Medulla oblongata (tissue), 1 donor: ENCODE measurements at regions not wholly inside any gene's neighbourhood (a gene's known extent, or its start where the extent isn't known, plus 50 kb on each side); places are given as distances from the start of the nearest gene placed in this dataset.

Experiments
- DNase-seq: peaks from one replicate; pipeline ENCODE4 v3.0.0-alpha.2; 2015; ENCODE audit errors: extremely low spot score

DNA sequence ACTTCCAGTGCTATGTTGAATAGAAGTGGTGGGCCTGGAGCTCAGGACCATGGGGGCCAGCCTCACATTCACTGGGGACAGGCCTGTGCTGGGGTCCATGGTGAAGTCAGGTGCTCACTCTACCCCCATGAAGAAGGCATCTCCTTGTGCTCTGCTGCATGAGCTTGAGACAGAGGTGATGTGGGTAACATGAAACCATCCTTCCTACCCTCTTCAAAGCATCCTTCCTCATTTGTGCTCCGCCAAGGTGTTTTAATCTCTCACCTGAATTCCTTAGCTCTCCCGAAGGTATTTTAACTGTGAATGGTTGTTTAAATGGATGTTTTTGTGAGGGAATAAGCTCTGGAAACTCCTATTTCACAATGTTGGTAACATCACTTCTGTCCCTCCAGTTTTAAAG lies 209.6 kb upstream of the PCSK2 start:
- DNase-seq = no peak

GRCh38 chr20:17021481-17021880 lies 205.4 kb upstream of the PCSK2 start:
- no peak for DNase-seq

- DNase-seq = no peak
Observed at GRCh38 chr20:17023036-17023435, 203.8 kb upstream of the PCSK2 start.

DNA sequence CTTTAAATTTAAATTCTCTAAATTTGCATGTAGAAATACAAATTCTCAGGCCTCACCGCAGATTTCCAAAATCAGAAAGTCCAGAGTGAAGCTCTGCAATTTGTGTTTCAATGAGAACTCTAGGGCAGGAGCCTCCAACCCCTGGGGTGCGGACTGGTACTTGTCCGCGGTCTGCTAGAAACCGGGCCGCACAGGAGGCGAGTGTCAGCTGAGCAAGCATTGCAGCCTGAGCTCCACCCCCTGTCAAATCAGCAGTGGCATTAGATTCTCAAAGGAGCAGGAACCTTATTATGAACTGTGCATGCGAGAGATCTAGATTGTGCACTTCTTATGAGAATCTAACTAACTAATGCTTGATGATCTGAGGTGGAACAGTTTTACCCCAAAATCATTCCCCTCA lies 203.0 kb upstream of the PCSK2 start:
- DNase-seq = no peak

DNA sequence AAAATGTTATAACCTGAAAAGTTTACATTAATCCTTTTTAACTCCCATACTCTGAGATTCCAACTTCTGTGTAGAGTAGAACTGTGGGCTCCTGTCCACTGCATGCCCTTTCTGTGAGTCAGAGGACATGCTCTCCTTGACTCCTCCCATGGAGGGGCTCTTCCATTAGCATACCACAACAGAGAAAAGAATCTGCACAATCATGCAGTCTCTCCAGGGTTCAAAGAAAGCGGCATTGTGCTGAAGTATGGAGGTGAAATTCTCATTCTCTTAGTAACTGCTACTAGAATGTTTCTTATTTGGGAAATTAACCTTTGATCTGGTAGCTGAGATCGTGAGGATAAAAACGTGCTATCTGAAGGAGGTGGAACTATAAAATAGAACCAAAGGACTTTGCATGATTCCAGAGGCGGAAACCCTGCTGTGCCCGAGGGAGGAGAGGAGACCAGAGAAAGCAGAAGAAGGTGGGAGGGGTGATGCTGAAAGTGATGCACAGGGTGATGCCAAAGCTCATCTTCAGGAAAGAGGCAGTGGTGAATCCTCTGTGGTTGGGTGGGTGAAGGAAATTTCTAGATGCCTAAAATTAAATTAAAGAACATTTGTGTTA lies 202.2 kb upstream of the PCSK2 start:
- no peak for DNase-seq

DNA sequence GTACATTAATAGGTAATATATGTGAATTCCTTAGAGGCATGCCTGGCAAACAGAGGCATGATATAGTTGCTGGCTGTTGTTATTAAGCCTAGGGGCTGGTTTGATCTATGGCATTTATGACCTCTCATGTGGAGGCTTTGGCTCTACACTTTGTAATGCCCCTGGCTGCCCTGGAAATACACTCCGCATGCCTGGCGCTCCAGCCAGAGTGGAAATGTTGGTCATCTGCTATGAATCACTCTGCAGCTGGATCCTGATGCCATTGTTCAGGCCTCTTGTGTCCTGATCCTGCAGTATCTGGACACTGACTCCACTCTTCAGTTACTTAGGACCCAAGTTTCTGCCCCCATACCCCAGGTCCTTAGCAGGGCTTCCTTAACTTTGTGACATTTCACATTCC lies 200.5 kb upstream of the PCSK2 start:
- DNase-seq = no peak

- DNase-seq = no peak
Observed at GRCh38 chr20:17029698-17030097, 197.1 kb upstream of the PCSK2 start.

- no peak for DNase-seq
Observed at GRCh38 chr20:17036541-17036940, 190.3 kb upstream of the PCSK2 start.

DNA sequence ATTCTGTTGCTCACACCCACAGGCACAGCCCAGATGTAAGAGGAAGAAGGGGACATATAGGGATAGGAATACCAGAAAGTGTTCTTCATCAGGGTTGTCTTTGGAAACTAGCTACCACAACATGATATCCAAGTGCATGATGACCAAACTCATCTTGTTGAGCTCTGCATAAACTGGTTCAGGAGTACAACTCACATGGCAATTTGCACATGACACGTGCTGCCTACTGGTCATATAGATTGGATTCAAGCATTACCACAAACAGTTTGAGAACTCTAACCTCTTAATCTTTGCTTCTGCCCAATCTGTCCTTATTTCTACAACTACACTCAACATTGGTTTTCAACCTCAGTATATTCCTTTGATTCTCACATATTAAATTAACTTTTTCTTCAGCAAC lies 184.7 kb upstream of the PCSK2 start:
- no peak for DNase-seq

DNA sequence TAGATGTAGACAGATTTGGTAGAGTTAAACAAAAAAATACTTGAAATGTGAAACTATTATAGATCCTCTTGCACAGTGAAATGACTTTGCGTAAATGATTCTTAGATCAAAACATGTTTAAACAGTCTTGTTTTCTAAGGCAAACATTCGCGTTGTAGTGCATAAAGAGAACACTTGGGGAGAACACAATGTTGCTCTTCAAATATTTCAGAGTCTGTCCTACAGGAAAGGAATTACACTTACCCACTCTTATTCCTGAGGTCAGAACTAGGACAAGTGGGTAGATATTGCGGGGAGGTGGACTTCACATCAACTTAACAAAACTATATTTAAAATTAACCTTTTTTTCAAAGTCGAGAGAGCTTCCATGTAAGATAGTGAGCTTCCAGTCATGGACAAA lies 183.5 kb upstream of the PCSK2 start:
- DNase-seq = no peak

DNA sequence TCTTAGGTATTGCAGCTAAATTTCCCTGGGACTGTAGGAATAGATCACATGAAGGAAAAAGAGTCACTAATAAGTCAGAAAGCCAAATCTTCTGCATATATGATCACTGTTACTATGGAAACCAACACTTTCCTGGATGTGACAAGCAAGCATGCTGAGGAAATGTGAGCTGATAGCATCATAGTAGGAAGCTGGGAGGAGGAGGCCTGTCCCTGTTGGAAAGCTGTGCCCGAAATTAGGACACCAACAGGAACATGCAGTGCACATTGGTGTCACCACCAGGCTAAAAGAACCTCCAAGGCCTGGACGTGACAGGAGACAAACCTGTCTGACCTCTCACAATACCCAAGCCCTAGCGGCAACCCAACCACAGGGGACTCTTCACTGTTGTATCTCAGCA lies 181.9 kb upstream of the PCSK2 start:
- no peak for DNase-seq

DNA sequence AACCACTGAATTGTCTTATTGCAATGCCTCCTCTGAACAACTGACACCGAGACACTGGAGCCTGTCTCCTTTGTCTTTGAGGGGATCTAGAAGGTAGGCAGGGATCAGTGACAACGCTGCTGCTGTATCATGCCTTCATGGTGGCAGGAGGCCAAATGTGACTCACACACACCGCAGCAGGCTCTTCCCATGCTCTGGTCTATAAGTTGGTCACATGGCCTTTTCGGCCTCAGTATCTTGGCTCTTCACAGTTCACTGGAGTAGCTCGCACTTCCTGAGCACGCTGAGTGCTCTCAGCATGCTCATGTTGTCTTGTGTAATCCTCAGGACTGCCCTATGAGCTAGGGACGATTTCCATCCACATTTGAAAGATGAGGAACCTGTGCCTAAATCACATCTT lies 167.4 kb upstream of the PCSK2 start:
- DNase-seq = no peak

GRCh38 chr20:17061715-17062114 lies 165.1 kb upstream of the PCSK2 start:
- no peak for DNase-seq

GRCh38 chr20:17062712-17063111 lies 164.1 kb upstream of the PCSK2 start:
- DNase-seq = no peak

DNA sequence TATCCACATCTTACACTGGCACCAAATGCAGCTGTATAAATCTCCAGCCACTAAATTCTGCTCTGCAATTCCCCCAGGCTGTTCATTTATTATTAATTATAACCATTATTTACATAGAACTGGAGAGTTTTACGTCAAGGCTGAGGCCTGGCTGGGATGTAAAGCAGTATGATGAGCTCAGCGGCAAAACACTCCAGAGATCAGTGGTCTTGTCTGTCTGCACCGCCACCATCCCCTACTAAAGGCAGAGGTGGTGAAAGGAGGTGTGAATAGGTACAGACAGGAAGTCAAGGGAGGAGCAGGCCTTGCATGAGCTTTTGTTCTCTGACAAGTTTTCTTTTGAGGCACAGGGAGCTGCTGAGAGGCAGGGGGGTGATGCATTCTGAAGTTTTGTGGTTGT lies 159.9 kb upstream of the PCSK2 start:
- DNase-seq = no peak

- DNase-seq = no peak
Observed at GRCh38 chr20:17068084-17068711, 158.6 kb upstream of the PCSK2 start.

DNA sequence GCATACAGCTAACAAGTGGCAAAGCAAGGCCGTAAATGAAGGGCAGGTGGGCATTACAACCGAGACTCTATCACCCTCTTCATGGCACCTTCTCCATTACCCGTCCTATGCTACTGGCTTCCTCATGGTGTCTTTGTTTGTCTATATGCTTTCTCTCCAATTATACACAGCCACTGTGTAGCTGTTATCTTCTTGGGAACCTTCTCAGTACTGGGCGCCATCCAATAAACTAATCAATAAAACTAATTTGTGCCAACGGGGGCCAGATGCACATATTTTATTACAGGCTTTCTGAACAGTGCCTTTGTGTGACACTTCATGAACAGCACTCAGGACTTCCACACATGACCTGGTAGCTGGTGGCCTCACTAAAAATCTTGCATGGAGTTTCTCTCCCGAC lies 149.8 kb upstream of the PCSK2 start:
- DNase-seq = no peak

DNA sequence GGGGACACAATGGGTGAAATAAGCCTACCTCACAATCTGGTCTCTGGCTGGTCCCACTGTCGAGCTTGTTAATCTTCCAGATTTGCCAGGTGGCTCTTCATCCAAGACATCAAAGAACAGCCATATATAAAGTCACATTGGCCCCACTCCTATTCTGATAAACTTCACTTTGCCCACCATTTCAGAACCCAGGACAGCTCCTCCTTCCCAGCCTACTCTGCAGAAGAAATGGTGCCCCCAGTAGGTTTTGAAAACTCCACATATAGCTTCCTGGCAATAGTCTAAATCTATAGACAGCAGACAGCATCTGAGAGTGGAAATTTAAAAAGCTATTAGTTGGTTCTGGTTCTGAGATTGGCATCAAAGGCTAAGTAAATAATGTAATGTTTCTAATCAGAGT lies 143.1 kb upstream of the PCSK2 start:
- DNase-seq = no peak

- DNase-seq = no peak
Observed at GRCh38 chr20:17084909-17085308, 141.9 kb upstream of the PCSK2 start.

GRCh38 chr20:17093782-17094181 lies 133.1 kb upstream of the PCSK2 start:
- DNase-seq = no peak

DNA sequence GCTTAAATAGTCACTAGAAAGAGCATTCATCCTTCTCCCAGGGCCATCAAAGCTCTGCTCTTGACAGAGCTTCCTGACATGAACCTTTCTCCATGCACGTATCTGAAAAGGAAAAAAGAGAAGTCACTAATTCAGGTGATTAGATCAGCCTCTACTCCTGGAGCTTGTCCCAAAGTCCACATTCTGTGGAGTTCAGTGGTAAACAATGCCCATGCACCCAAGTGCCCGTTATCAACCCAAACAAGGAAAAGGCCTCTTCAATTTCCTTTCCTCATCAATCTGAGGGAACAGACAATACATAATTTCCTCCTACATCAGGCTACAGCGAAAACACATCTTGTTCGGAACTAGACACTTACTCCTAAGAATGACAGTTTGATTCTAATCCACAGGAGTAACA lies 129.2 kb upstream of the PCSK2 start:
- no peak for DNase-seq

DNA sequence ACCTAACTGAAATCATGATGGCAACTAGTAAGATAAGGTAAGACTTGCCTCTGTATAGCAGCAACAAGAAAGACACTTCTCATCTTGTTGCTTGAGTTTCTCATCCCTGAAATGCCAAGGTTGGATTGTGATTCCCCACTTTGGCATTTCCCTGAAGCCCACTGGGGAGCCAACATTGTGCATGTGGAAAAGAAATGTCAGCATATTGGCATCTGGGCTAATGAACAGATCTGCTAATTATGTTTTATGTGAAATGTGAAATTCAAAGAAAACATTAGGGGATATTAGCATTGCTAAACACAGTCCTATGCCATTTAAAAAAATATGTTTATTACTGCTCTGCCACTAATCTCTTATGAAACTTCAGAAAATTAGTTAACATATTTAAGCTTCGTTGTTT lies 126.3 kb upstream of the PCSK2 start:
- no peak for DNase-seq

DNA sequence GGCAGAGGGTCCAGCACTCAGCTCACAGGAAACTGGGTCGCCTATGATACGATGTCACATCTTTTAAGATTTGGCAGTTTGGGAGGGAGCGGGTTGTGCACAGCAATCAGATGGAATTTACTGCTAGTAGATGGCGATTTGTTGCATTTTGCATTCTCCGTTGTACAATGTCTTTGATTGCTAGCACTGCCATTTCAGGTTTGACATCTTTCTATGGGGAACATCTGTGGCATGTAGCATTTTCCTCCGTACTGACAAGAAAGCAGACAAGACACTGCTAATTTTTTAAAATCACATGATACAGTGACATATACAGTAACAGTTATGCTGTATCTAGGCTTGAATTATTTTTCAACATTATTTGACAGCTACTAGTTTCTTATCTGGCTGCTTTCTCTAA lies 119.7 kb upstream of the PCSK2 start:
- DNase-seq = no peak

- DNase-seq = no peak
Observed at GRCh38 chr20:17108896-17109295, 117.9 kb upstream of the PCSK2 start.
